ENCODE measurements at regions not wholly inside any gene's neighbourhood (a gene's known extent, or its start where the extent isn't known, plus 50 kb on each side); places are given as distances from the start of the nearest gene placed in this dataset.

DNA sequence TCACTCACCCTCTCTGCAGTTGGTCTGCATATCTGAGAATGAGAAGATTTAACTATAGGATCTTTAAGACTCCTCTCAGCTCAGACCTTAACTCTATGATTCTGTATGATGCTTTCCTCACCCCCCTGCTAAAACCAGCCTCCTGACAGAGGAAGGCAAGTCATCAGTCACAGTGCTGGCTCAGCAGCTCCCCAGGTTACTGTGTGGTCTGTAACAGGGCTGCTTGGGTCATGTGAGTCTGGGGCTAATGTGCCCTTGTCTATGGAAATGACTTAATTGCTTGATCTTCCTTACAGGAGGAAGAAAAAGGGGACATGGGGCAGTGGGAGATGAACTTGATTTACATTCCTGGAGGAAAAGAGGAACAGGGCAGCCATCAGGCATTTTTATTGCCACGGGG lies 625.6 kb downstream of the PTPRU start:
- TF ChIP-seq, protein P1, sequence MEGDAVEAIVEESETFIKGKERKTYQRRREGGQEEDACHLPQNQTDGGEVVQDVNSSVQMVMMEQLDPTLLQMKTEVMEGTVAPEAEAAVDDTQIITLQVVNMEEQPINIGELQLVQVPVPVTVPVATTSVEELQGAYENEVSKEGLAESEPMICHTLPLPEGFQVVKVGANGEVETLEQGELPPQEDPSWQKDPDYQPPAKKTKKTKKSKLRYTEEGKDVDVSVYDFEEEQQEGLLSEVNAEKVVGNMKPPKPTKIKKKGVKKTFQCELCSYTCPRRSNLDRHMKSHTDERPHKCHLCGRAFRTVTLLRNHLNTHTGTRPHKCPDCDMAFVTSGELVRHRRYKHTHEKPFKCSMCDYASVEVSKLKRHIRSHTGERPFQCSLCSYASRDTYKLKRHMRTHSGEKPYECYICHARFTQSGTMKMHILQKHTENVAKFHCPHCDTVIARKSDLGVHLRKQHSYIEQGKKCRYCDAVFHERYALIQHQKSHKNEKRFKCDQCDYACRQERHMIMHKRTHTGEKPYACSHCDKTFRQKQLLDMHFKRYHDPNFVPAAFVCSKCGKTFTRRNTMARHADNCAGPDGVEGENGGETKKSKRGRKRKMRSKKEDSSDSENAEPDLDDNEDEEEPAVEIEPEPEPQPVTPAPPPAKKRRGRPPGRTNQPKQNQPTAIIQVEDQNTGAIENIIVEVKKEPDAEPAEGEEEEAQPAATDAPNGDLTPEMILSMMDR (IDR thresholded peaks at IDR 0.05; ENCODE audit: insufficient read depth, low read length, poor library complexity, severe bottlenecking): no peak
- H3K36me3 ChIP-seq (ENCODE audit: control insufficient read depth, insufficient read depth, low read length): no peaks in the 10 kb centered on the region
- H3K4me3 ChIP-seq (ENCODE audit: low read depth, low read length): no peak overlapping the region
- no peak for DNase-seq (ENCODE audit: low read depth)
- H3K27me3 ChIP-seq (ENCODE audit: control insufficient read depth, insufficient read depth, low read length): peaks cover 2% of the 10 kb centered on the region

DNA sequence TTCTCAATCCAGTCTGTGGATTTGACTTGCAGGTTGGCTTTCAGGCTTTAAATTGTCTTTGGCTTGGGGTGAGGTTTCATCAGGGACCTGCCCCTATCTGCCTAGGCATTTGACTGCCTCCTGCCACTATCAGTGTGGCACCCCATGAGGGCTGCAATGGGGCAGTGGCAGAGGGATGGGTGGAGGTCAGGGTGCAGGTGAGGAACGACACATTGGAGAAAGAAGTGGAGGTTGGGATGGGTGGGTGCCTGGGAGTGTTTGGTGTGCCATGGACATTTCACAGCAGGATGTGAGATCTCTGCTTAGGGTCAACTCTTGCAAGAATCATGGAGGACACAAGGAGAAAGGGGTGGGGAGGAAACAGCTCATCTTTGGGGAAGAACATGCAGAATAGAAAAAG lies 625.1 kb downstream of the PTPRU start:
- TF ChIP-seq, protein P1 (IDR thresholded peaks at IDR 0.05; ENCODE audit: insufficient read depth, low read length, poor library complexity, severe bottlenecking): no peak
- Histone ChIP-seq H3K27me3 (ENCODE audit: control insufficient read depth, insufficient read depth, low read length) (peaks cover 2% of the 10 kb centered on the region), H3K36me3 (ENCODE audit: control insufficient read depth, insufficient read depth, low read length) (no peaks in the 10 kb centered on the region), H3K4me3 (ENCODE audit: low read depth, low read length) (no peak overlapping the region)
- DNase-seq (ENCODE audit: low read depth): no peak

GRCh38 chr1:29860681-29861080 lies 624.4 kb downstream of the PTPRU start:
- H3K27me3 ChIP-seq (ENCODE audit: control insufficient read depth, insufficient read depth, low read length): peaks cover 2% of the 10 kb centered on the region
- no peak overlapping the region for H3K4me3 ChIP-seq (ENCODE audit: low read depth, low read length)
- no peaks in the 10 kb centered on the region for H3K36me3 ChIP-seq (ENCODE audit: control insufficient read depth, insufficient read depth, low read length)
- TF ChIP-seq, protein P1 (IDR thresholded peaks at IDR 0.05; ENCODE audit: insufficient read depth, low read length, poor library complexity, severe bottlenecking): no peak
- DNase-seq (ENCODE audit: low read depth): no peak

DNA sequence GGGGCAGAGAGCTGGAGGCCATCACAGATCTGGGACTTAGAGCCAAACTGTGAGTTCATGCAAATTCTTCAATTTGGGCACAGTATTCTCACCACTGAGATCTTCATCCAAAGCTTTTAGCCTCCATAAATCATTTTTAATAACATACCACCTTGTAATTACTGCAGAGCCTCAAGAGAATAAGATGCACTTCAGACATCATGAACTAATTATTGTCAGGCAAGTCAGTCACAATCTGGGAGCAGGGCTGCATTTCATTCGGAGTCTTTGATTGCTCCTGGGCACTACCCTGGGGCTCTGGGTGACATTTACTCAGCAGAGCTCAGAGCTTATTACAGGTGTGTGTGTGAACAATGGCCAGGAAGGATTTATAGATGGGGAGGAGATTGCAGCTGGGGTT lies 623.7 kb downstream of the PTPRU start:
- peaks cover 2% of the 10 kb centered on the region for H3K27me3 ChIP-seq (ENCODE audit: control insufficient read depth, insufficient read depth, low read length)
- TF ChIP-seq, protein P1 (IDR thresholded peaks at IDR 0.05; ENCODE audit: insufficient read depth, low read length, poor library complexity, severe bottlenecking): no peak

DNA sequence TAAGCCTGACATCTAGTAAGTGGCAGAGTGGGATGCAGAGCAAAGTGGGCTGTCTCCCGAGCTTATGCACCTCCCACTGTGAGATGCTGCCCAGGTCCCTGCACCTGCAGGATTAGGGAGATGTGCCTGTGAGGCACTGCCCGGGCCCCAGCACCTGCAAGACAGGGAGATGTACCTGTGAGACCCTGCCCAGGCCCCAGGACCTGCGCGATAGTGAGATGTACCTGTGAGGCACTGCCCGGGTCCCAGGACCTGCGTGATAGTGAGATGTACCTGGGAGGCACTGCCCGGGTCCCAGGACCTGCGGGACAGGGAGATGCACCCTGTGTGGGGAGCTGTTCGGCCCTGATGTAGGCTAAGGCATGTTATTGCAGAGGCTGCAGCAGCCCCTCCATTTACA lies 622.8 kb downstream of the PTPRU start:
- Histone ChIP-seq H3K36me3 (ENCODE audit: control insufficient read depth, insufficient read depth, low read length) (no peaks in the 10 kb centered on the region), H3K4me3 (ENCODE audit: low read depth, low read length) (no peak overlapping the region), H3K27me3 (ENCODE audit: control insufficient read depth, insufficient read depth, low read length) (no peaks in the 10 kb centered on the region)
- TF ChIP-seq, protein P1 (IDR thresholded peaks at IDR 0.05; ENCODE audit: insufficient read depth, low read length, poor library complexity, severe bottlenecking): no peak
- no peak for DNase-seq (ENCODE audit: low read depth)

More for the DNA sequence above, 623.7 kb downstream of the PTPRU start:
- no peaks in the 10 kb centered on the region for H3K36me3 ChIP-seq (ENCODE audit: control insufficient read depth, insufficient read depth, low read length)
- DNase-seq (ENCODE audit: low read depth): no peak
- H3K4me3 ChIP-seq (ENCODE audit: low read depth, low read length): no peak overlapping the region

DNA sequence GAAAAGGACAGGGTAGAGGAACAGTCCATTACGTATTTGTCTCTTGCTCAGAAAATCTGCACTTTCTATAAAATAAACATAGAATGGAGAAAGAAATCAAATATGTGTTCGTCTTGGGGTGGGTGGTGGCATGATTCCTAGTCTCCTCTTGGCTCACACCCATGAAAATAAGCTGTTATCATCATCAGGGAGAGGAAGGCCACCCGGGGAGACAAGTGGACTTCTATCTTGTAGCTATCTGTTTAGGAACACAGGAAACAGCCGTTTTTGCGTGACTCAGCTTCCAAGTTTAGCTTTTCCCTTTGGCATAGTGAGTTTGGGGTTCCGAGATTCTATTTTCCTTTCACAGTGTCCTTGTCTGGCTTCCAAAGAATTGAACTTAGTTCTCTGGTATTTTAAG lies 622.3 kb downstream of the PTPRU start:
- TF ChIP-seq, protein P1 (IDR thresholded peaks at IDR 0.05; ENCODE audit: insufficient read depth, low read length, poor library complexity, severe bottlenecking): no peak
- no peaks in the 10 kb centered on the region for H3K27me3 ChIP-seq (ENCODE audit: control insufficient read depth, insufficient read depth, low read length)
- no peak for DNase-seq (ENCODE audit: low read depth)
- no peak overlapping the region for H3K4me3 ChIP-seq (ENCODE audit: low read depth, low read length)
- H3K36me3 ChIP-seq (ENCODE audit: control insufficient read depth, insufficient read depth, low read length): no peaks in the 10 kb centered on the region

All from kidney epithelial cell (primary cell).